Gastroesophageal sphincter (tissue), 4 donors: ENCODE measurements at regions not wholly inside any gene's neighbourhood (a gene's known extent, or its start where the extent isn't known, plus 50 kb on each side); places are given as distances from the start of the nearest gene placed in this dataset.

Source experiments
- ATAC-seq: fragments of 150-250 bp; one replicate; pipeline ENCODE4 v1.9.1; 2016; ENCODE audit warnings: mild to moderate bottlenecking, moderate library complexity
- H3K27ac ChIP-seq, 4 donors: fragments of 200-600 bp; sonication (generic) in 3 of 4; 1 replicate in 3 of 4; 2 replicates in 1 of 4; pipeline ENCODE4 v1.5.1; 2016 to 2019
- H3K27me3 ChIP-seq: fragments of 200-600 bp; sonication (generic); one replicate; pipeline ENCODE4 v1.5.1; 2019
- H3K36me3 ChIP-seq, 2 donors: fragments of 200-600 bp; sonication (generic); one replicate each; pipeline ENCODE4 v1.5.1; 2019; ENCODE audit warnings: control low read depth in 1 of 2
- H3K4me1 ChIP-seq, 3 donors: fragments of 200-600 bp; sonication (generic); 1 replicate in 2 of 3; 2 replicates in 1 of 3; pipeline ENCODE4 v1.5.1; 2016 to 2019; ENCODE audit warnings: control low read depth in 2 of 3
- H3K4me3 ChIP-seq, 2 donors: fragments of 200-600 bp; sonication (generic); one replicate each; pipeline ENCODE4 v1.5.1; 2019; ENCODE audit warnings: mild to moderate bottlenecking in 1 of 2, moderate library complexity in 1 of 2
- H3K9me3 ChIP-seq, 3 donors: fragments of 200-600 bp; sonication (generic); one replicate each; pipeline ENCODE4 v1.5.1; 2017 to 2019; ENCODE audit warnings: control low read depth in 2 of 3
- EP300 ChIP-seq: sonication (generic); formaldehyde crosslinking; IDR thresholded peaks from one replicate; pipeline ENCODE4 v1.6.1; 2017; ENCODE audit warnings: antibody characterized with exemption, mild to moderate bottlenecking
- POLR2A ChIP-seq, 2 donors: fragments of 450-650 bp; IDR thresholded peaks; one replicate each; pipeline ENCODE4 v1.6.1; 2017; ENCODE audit warnings: antibody characterized with exemption in 2 of 2, mild to moderate bottlenecking in 2 of 2, moderate library complexity in 1 of 2
- POLR2AphosphoS5 ChIP-seq: sonication (generic); formaldehyde crosslinking; IDR thresholded peaks from one replicate; pipeline ENCODE4 v1.6.1; 2017; ENCODE audit warnings: antibody characterized with exemption
- WGBS, 2 donors: methylation state at CpG; one replicate each; pipeline ENCODE4 v1.1.5; 2018; ENCODE audit warnings: low coverage in 1 of 2; 5-methylcytosine and 5-hydroxymethylcytosine counted together
- TF ChIP-seq, protein P1 (sequence below), 4 experiments: fragments of 200-600 bp in 2 of 4; fragments of 450-650 bp in 2 of 4; sonication (generic) in 1 of 4; IDR thresholded peaks; one replicate each; pipeline ENCODE4 v1.5.1; 2017 to 2019; ENCODE audit warnings: antibody characterized with exemption in 4 of 4, mild to moderate bottlenecking in 2 of 4, moderate library complexity in 2 of 4

DNA sequence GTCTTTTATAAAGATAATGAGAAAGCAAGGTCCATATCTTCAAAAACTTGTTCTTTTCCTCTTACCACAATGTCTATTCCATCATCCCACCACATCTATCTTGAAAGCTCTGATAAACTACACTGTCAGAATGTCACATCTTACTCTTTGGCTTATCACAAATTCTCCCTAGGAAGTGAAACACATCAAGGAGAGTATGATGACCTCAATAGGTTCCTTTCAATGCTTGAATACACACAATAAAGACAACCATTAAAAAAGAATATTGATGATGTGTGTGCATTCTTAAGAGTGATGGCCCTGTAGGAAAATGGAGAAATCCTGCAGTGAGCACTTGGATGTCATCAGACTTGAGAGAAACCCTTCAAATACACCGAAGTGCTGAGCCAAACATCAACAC is 918.1 kb upstream of the SORCS1 start:
- TF ChIP-seq, protein P1, sequence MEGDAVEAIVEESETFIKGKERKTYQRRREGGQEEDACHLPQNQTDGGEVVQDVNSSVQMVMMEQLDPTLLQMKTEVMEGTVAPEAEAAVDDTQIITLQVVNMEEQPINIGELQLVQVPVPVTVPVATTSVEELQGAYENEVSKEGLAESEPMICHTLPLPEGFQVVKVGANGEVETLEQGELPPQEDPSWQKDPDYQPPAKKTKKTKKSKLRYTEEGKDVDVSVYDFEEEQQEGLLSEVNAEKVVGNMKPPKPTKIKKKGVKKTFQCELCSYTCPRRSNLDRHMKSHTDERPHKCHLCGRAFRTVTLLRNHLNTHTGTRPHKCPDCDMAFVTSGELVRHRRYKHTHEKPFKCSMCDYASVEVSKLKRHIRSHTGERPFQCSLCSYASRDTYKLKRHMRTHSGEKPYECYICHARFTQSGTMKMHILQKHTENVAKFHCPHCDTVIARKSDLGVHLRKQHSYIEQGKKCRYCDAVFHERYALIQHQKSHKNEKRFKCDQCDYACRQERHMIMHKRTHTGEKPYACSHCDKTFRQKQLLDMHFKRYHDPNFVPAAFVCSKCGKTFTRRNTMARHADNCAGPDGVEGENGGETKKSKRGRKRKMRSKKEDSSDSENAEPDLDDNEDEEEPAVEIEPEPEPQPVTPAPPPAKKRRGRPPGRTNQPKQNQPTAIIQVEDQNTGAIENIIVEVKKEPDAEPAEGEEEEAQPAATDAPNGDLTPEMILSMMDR (IDR thresholded peaks at IDR 0.05): no peak
- TF ChIP-seq POLR2A (IDR thresholded peaks at IDR 0.05) (no peak), POLR2AphosphoS5 (no peak), EP300 (no peak)
- no peaks in the 10 kb centered on the region for H3K9me3 ChIP-seq
- no peaks in the 10 kb centered on the region for H3K27me3 ChIP-seq
- no peaks in the 10 kb centered on the region for H3K4me1 ChIP-seq
- ATAC-seq: no peak
- H3K4me3 ChIP-seq: no peak overlapping the region
- H3K36me3 ChIP-seq: no peaks in the 10 kb centered on the region
- WGBS, 2 donors: 17 to 75% methylated on average over 1 of the region's 1 CpG
- no peak overlapping the region for H3K27ac ChIP-seq

- no peak for TF ChIP-seq EP300
- TF ChIP-seq POLR2A (IDR thresholded peaks at IDR 0.05): no peak
- TF ChIP-seq, protein P1 (IDR thresholded peaks at IDR 0.05): no peak
- no peak for TF ChIP-seq POLR2AphosphoS5
- Histone ChIP-seq H3K27me3 (no peaks in the 10 kb centered on the region), H3K4me1 (no peaks in the 10 kb centered on the region), H3K9me3 (no peaks in the 10 kb centered on the region), H3K4me3 (no peak overlapping the region), H3K27ac (no peak overlapping the region), H3K36me3 (no peaks in the 10 kb centered on the region)
- 69 to 76% methylated on average over 2 of the region's 2 CpGs for WGBS, 2 donors
- no peak for ATAC-seq
Measured at GRCh38 chr10:108078263-108078662, 913.8 kb upstream of the SORCS1 start.

DNA sequence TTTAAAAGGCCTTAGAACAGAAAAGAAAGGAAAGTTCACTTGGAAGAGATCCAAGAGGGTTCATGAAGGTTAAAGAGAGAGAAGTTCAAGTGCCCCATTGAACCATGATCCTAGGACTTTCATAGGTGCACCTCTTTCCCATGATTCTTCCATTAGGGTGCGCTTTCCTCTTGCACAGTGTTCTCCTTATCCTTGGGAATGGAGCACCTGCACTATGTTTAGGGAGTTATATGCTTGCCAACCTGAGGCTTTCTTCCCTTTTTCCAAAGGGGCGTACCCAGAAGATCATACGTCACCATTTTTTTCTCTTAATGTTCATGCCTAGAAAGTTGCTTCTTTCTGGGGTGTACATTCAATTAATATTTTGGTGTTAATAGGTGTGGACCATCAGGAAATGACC is 908.0 kb upstream of the SORCS1 start:
- TF ChIP-seq EP300 (no peak), POLR2A (IDR thresholded peaks at IDR 0.05) (no peak), POLR2AphosphoS5 (no peak)
- TF ChIP-seq, protein P1 (IDR thresholded peaks at IDR 0.05): no peak
- no peak overlapping the region for H3K4me3 ChIP-seq
- no peak overlapping the region for H3K27ac ChIP-seq
- no peaks in the 10 kb centered on the region for H3K9me3 ChIP-seq
- no peaks in the 10 kb centered on the region for H3K27me3 ChIP-seq
- H3K4me1 ChIP-seq: no peaks in the 10 kb centered on the region
- no peaks in the 10 kb centered on the region for H3K36me3 ChIP-seq
- 83 to 100% methylated on average over 1 to 2 of the region's 3 CpGs for WGBS, 2 donors
- ATAC-seq: no peak

- H3K4me1 ChIP-seq: no peaks in the 10 kb centered on the region
- ATAC-seq: no peak
- no peaks in the 10 kb centered on the region for H3K9me3 ChIP-seq
- no peak overlapping the region for H3K4me3 ChIP-seq
- TF ChIP-seq POLR2A (IDR thresholded peaks at IDR 0.05) (no peak), EP300 (no peak), POLR2AphosphoS5 (no peak)
- TF ChIP-seq, protein P1 (IDR thresholded peaks at IDR 0.05): no peak
- H3K27ac ChIP-seq: no peak overlapping the region
- H3K36me3 ChIP-seq: no peaks in the 10 kb centered on the region
- H3K27me3 ChIP-seq: no peaks in the 10 kb centered on the region
- WGBS, 2 donors: 63 to 86% methylated on average over 2 of the region's 2 CpGs
Measured at GRCh38 chr10:108070789-108071188, 906.3 kb upstream of the SORCS1 start.

DNA sequence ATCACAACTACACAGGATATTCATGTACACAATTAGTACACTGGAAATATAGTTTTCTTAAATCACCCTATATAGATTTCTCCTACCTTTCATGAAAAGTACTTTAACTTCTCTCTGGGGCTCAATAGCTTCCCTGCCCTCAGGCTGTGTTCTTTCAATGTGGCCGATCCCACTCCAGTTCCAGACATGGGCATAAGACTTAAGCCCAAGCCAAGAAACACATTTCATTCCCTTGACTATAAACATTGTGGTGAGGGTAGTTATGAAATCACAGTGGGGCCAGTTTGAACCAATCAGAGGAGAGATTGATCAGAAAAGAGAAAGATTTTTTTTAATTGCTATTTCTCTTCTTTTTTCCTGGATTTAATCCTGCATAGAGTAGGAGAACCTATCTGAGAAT is 904.6 kb upstream of the SORCS1 start:
- Histone ChIP-seq H3K4me1 (no peaks in the 10 kb centered on the region), H3K27me3 (no peaks in the 10 kb centered on the region), H3K9me3 (no peaks in the 10 kb centered on the region), H3K4me3 (no peak overlapping the region), H3K27ac (no peak overlapping the region), H3K36me3 (no peaks in the 10 kb centered on the region)
- no peak for TF ChIP-seq EP300
- TF ChIP-seq, protein P1 (IDR thresholded peaks at IDR 0.05): no peak
- TF ChIP-seq POLR2AphosphoS5: no peak
- TF ChIP-seq POLR2A (IDR thresholded peaks at IDR 0.05): no peak
- 73 to 78% methylated on average over 1 of the region's 1 CpG for WGBS, 2 donors
- ATAC-seq: no peak
